Epithelial cell of esophagus (primary cell): ENCODE measurements at regions not wholly inside any gene's neighbourhood (a gene's known extent, or its start where the extent isn't known, plus 50 kb on each side); places are given as distances from the start of the nearest gene placed in this dataset.
"Not testable (repeated sequence)": the region's sequence is repeated elsewhere in the genome, so short reads cannot be mapped to it uniquely, and the experiment has no call there.

Experiments used
- DNase-seq: peaks from one replicate; pipeline ENCODE4 v3.0.0; 2010; ENCODE audit warnings: low read depth
- H3K4me3 ChIP-seq: 2 replicates; pipeline ENCODE4 v1.5.1; 2011; ENCODE audit warnings: mild to moderate bottlenecking, low read length, control low read depth
- CTCF ChIP-seq: IDR thresholded peaks from 2 replicates; pipeline ENCODE4 v1.5.1; 2011; ENCODE audit warnings: low read depth, mild to moderate bottlenecking, low read length, control low read depth, inconsistent platforms; ENCODE audit not compliant: insufficient read depth; ENCODE audit errors: missing control alignments

- DNase-seq = no peak
- H3K4me3 ChIP-seq = no peak overlapping the region
- no peak for TF ChIP-seq CTCF
These were observed 1189.5 kb downstream of the GATA3 start for GRCh38 chr10:9243941-9244411.

GRCh38 chr10:9244864-9245263 lies 1190.4 kb downstream of the GATA3 start:
- TF ChIP-seq CTCF = no peak
- H3K4me3 ChIP-seq = no peak overlapping the region
- DNase-seq = no peak

- TF ChIP-seq CTCF = no peak
- DNase-seq = peak; percentile 46
- H3K4me3 ChIP-seq = no peak overlapping the region
These were observed 1198.6 kb downstream of the GATA3 start for GRCh38 chr10:9253121-9253520.

- no peak for TF ChIP-seq CTCF
- peak; percentile 27 for DNase-seq
- no peak overlapping the region for H3K4me3 ChIP-seq
These were observed 1199.9 kb downstream of the GATA3 start for GRCh38 chr10:9254353-9254752.

- no peak overlapping the region for H3K4me3 ChIP-seq
- no peak for TF ChIP-seq CTCF
- DNase-seq = no peak
These were observed 1206.2 kb downstream of the GATA3 start for GRCh38 chr10:9260690-9261089.

GRCh38 chr10:9262770-9263169 lies 1208.3 kb downstream of the GATA3 start:
- DNase-seq = no peak
- TF ChIP-seq CTCF = no peak
- no peak overlapping the region for H3K4me3 ChIP-seq

GRCh38 chr10:9268176-9268575 lies 1213.7 kb downstream of the GATA3 start:
- TF ChIP-seq CTCF = no peak
- DNase-seq = no peak

GRCh38 chr10:9273126-9273833 lies 1218.8 kb downstream of the GATA3 start:
- not testable (repeated sequence) for H3K4me3 ChIP-seq, DNase-seq

More at GRCh38 chr10:9268176-9268575, 1213.7 kb downstream of the GATA3 start:
- H3K4me3 ChIP-seq = no peak overlapping the region
